RWPE2 (cell line): ENCODE measurements at regions not wholly inside any gene's neighbourhood (a gene's known extent, or its start where the extent isn't known, plus 50 kb on each side); places are given as distances from the start of the nearest gene placed in this dataset.

Source experiments
- ATAC-seq: fragments of 200-7000 bp; cut with Tn5 transposase; 3 replicates; pipeline ENCODE4 v1.9.1; 2021; ENCODE audit warnings: low read depth
- DNase-seq: peaks from one replicate; pipeline ENCODE4 v3.0.0-alpha.2; 2020; ENCODE audit warnings: low spot score
- H3K27ac ChIP-seq: fragments of 450-650 bp; 2 replicates; pipeline ENCODE4 v1.5.1; 2017; ENCODE audit warnings: mild to moderate bottlenecking; ENCODE audit not compliant: poor library complexity, severe bottlenecking
- H3K27me3 ChIP-seq: fragments of 250-450 bp; sonication (Bioruptor Pico); 2 replicates; pipeline ENCODE4 v1.5.1; 2021; ENCODE audit warnings: mild to moderate bottlenecking, moderate library complexity; ENCODE audit not compliant: insufficient read depth, poor library complexity, severe bottlenecking
- H3K36me3 ChIP-seq: fragments of 250-450 bp; sonication (Bioruptor Pico); 2 replicates; pipeline ENCODE4 v1.5.1; 2020; ENCODE audit warnings: low read depth, mild to moderate bottlenecking, moderate library complexity
- H3K4me1 ChIP-seq: fragments of 250-450 bp; sonication (Bioruptor Pico); 2 replicates; pipeline ENCODE4 v1.5.1; 2021; ENCODE audit warnings: mild to moderate bottlenecking, moderate library complexity; ENCODE audit not compliant: insufficient read depth, poor library complexity, severe bottlenecking
- H3K4me3 ChIP-seq: fragments of 250-450 bp; sonication (Bioruptor Pico); 2 replicates; pipeline ENCODE4 v1.5.1; 2021; ENCODE audit warnings: mild to moderate bottlenecking, moderate library complexity; ENCODE audit not compliant: severe bottlenecking
- H3K9me3 ChIP-seq: fragments of 250-450 bp; sonication (Bioruptor Pico); 2 replicates; pipeline ENCODE4 v1.5.1; 2021; ENCODE audit warnings: mild to moderate bottlenecking, moderate library complexity; ENCODE audit not compliant: severe bottlenecking
- CTCF ChIP-seq: fragments of 450-650 bp; IDR thresholded peaks from one replicate; pipeline ENCODE4 v1.5.1; 2017; ENCODE audit warnings: mild to moderate bottlenecking, moderate library complexity; ENCODE audit not compliant: poor library complexity, severe bottlenecking

- H3K4me3 ChIP-seq, result no peak overlapping the region
- DNase-seq (no peak), ATAC-seq (no peak)
- no peaks in the 10 kb centered on the region for H3K36me3 ChIP-seq
- H3K27me3 ChIP-seq, result no peaks in the 10 kb centered on the region
- no peaks in the 10 kb centered on the region for H3K9me3 ChIP-seq
- no peak for TF ChIP-seq CTCF
- no peak overlapping the region for H3K27ac ChIP-seq
- H3K4me1 ChIP-seq, result no peaks in the 10 kb centered on the region
Measured at GRCh38 chr7:121521711-121522400, 125.7 kb upstream of the FAM3C start.

- Histone ChIP-seq H3K27me3 (no peaks in the 10 kb centered on the region), H3K4me3 (no peak overlapping the region), H3K4me1 (no peaks in the 10 kb centered on the region), H3K36me3 (no peaks in the 10 kb centered on the region), H3K9me3 (no peaks in the 10 kb centered on the region), H3K27ac (no peak overlapping the region)
- DNase-seq, result no peak
- TF ChIP-seq CTCF, result no peak
- no peak for ATAC-seq
Measured at GRCh38 chr7:121520911-121521310, 124.8 kb upstream of the FAM3C start.

- H3K4me1 ChIP-seq, result no peaks in the 10 kb centered on the region
- TF ChIP-seq CTCF, result no peak
- no peaks in the 10 kb centered on the region for H3K36me3 ChIP-seq
- H3K4me3 ChIP-seq, result no peak overlapping the region
- ATAC-seq (no peak), DNase-seq (no peak)
- H3K9me3 ChIP-seq, result no peaks in the 10 kb centered on the region
- no peak overlapping the region for H3K27ac ChIP-seq
- H3K27me3 ChIP-seq, result no peaks in the 10 kb centered on the region
Measured at GRCh38 chr7:121519548-121520521, 123.7 kb upstream of the FAM3C start.

- no peak for TF ChIP-seq CTCF
- ATAC-seq, result no peak
Measured at GRCh38 chr7:121517591-121517990, 121.5 kb upstream of the FAM3C start.

GRCh38 chr7:121516821-121517220, 120.7 kb upstream of the FAM3C start:
- Histone ChIP-seq H3K36me3 (no peaks in the 10 kb centered on the region), H3K9me3 (no peaks in the 10 kb centered on the region), H3K27ac (no peak overlapping the region), H3K4me1 (no peaks in the 10 kb centered on the region), H3K4me3 (no peak overlapping the region), H3K27me3 (no peaks in the 10 kb centered on the region)
- ATAC-seq (no peak), DNase-seq (no peak)
- TF ChIP-seq CTCF, result no peak

More at GRCh38 chr7:121517591-121517990, 121.5 kb upstream of the FAM3C start:
- no peaks in the 10 kb centered on the region for H3K27me3 ChIP-seq
- DNase-seq, result no peak
- H3K4me1 ChIP-seq, result no peaks in the 10 kb centered on the region
- no peak overlapping the region for H3K4me3 ChIP-seq
- H3K36me3 ChIP-seq, result no peaks in the 10 kb centered on the region
- no peak overlapping the region for H3K27ac ChIP-seq
- no peaks in the 10 kb centered on the region for H3K9me3 ChIP-seq
